Mesenchymal stem cell (in vitro differentiated cells and primary cell): ENCODE measurements at regions not wholly inside any gene's neighbourhood (a gene's known extent, or its start where the extent isn't known, plus 50 kb on each side); places are given as distances from the start of the nearest gene placed in this dataset.
A peak's percentile ranks its signal among the peaks of the same experiment; 100 is the strongest.

Experiments used
- DNase-seq: peaks from one replicate; pipeline ENCODE4 v3.0.0-alpha.2; 2013
- H2AFZ ChIP-seq: one replicate; pipeline ENCODE4 v1.6.1; 2013; ENCODE audit warnings: low read depth, mild to moderate bottlenecking, control low read depth, inconsistent platforms, low read length, moderate library complexity
- H2AK5ac ChIP-seq: 2 replicates; pipeline ENCODE4 v1.6.1; 2013; ENCODE audit warnings: low read length, moderate library complexity, mild to moderate bottlenecking, inconsistent platforms; ENCODE audit not compliant: severe bottlenecking
- H2BK120ac ChIP-seq: one replicate; pipeline ENCODE4 v1.6.1; 2013; ENCODE audit warnings: low read depth, mild to moderate bottlenecking, inconsistent platforms, low read length, moderate library complexity
- H2BK12ac ChIP-seq, 2 experiments: one replicate each; pipeline ENCODE4 v1.6.1; 2013; ENCODE audit warnings: inconsistent platforms in 2 of 2, low read length in 2 of 2, mild to moderate bottlenecking in 2 of 2, moderate library complexity in 2 of 2, control low read depth in 1 of 2
- H2BK15ac ChIP-seq: one replicate; pipeline ENCODE4 v1.6.1; 2013; ENCODE audit warnings: mild to moderate bottlenecking, low read depth, inconsistent platforms; ENCODE audit not compliant: poor library complexity, severe bottlenecking
- H2BK5ac ChIP-seq: 2 replicates; pipeline ENCODE4 v1.6.1; 2013; ENCODE audit warnings: low read depth, mild to moderate bottlenecking, low read length, control low read depth, inconsistent platforms; ENCODE audit not compliant: poor library complexity, severe bottlenecking
- H3K14ac ChIP-seq, 2 experiments: one replicate each; pipeline ENCODE4 v1.6.1; 2013; ENCODE audit warnings: inconsistent platforms in 2 of 2, low read length in 2 of 2, control low read depth in 1 of 2, mild to moderate bottlenecking in 1 of 2, moderate library complexity in 1 of 2
- H3K18ac ChIP-seq, 2 experiments: one replicate each; pipeline ENCODE4 v1.6.1; 2013; ENCODE audit warnings: inconsistent platforms in 2 of 2, low read length in 2 of 2, control low read depth in 1 of 2, low read depth in 1 of 2, mild to moderate bottlenecking in 1 of 2
- H3K23ac ChIP-seq, 2 experiments: one replicate each; pipeline ENCODE4 v1.6.1; 2013; ENCODE audit warnings: inconsistent platforms in 2 of 2, low read length in 2 of 2, mild to moderate bottlenecking in 2 of 2, moderate library complexity in 2 of 2, control low read depth in 1 of 2
- H3K27ac ChIP-seq: 2 replicates; pipeline ENCODE4 v1.5.1; 2013; ENCODE audit warnings: mild to moderate bottlenecking, moderate library complexity, low read length, control low read depth, inconsistent platforms; ENCODE audit not compliant: poor library complexity, severe bottlenecking
- H3K27me3 ChIP-seq, 2 experiments: 2 replicates each; pipeline versions ENCODE4 v1.6.1 to v1.7.0; 2013; ENCODE audit warnings: low read length in 2 of 2, mild to moderate bottlenecking in 2 of 2, moderate library complexity in 2 of 2, control low read depth in 1 of 2, inconsistent platforms in 1 of 2; ENCODE audit not compliant: control insufficient read depth in 1 of 2, insufficient read depth in 1 of 2
- H3K36me3 ChIP-seq, 2 experiments: 2 replicates each; pipeline versions ENCODE4 v1.6.1 to v1.7.0; 2013; ENCODE audit warnings: low read length in 2 of 2, control low read depth in 1 of 2, inconsistent platforms in 1 of 2, low read depth in 1 of 2, mild to moderate bottlenecking in 1 of 2; ENCODE audit not compliant: insufficient read depth in 2 of 2, control insufficient read depth in 1 of 2
- H3K4ac ChIP-seq, 2 experiments: one replicate each; pipeline ENCODE4 v1.6.1; 2013; ENCODE audit warnings: inconsistent platforms in 2 of 2, low read length in 2 of 2, mild to moderate bottlenecking in 2 of 2, moderate library complexity in 2 of 2, control low read depth in 1 of 2, low read depth in 1 of 2
- H3K4me1 ChIP-seq: 2 replicates; pipeline ENCODE4 v1.6.1; 2013; ENCODE audit warnings: low read depth, low read length, control low read depth; ENCODE audit not compliant: control insufficient read depth, insufficient read depth
- H3K4me2 ChIP-seq: 2 replicates; pipeline ENCODE4 v1.6.1; 2013; ENCODE audit warnings: low read length, mild to moderate bottlenecking, inconsistent platforms; ENCODE audit not compliant: poor library complexity, severe bottlenecking
- H3K4me3 ChIP-seq, 2 experiments: 2 replicates each; pipeline versions ENCODE4 v1.5.1 to v1.7.0; 2013; ENCODE audit warnings: low read length in 2 of 2, mild to moderate bottlenecking in 2 of 2, control low read depth in 1 of 2, low read depth in 1 of 2; ENCODE audit not compliant: insufficient read depth in 1 of 2
- H3K79me1 ChIP-seq: replicated peaks from 2 replicates; pipeline ENCODE4 v1.6.1; 2013; ENCODE audit warnings: mild to moderate bottlenecking, control low read depth, low read length, inconsistent platforms; ENCODE audit not compliant: poor library complexity, severe bottlenecking
- H3K9ac ChIP-seq: 2 replicates; pipeline ENCODE4 v1.7.0; 2013; ENCODE audit warnings: mild to moderate bottlenecking, low read length, moderate library complexity
- H3K9me3 ChIP-seq: 2 replicates; pipeline ENCODE4 v1.7.0; 2013; ENCODE audit warnings: mild to moderate bottlenecking, low read length; ENCODE audit not compliant: control insufficient read depth
- H4K8ac ChIP-seq: one replicate; pipeline ENCODE4 v1.6.1; 2013; ENCODE audit warnings: inconsistent platforms, mild to moderate bottlenecking, low read length, moderate library complexity
- H4K91ac ChIP-seq: one replicate; pipeline ENCODE4 v1.6.1; 2013; ENCODE audit warnings: mild to moderate bottlenecking, low read length, inconsistent platforms
- WGBS: methylation state at CpG from one replicate; pipeline ENCODE4 v1.1.7; 2013; ENCODE audit warnings: mixed read lengths; 5-methylcytosine and 5-hydroxymethylcytosine counted together

GRCh38 chr3:40801284-40801741 is 276.6 kb downstream of the ZNF621 start:
- no peak overlapping the region for H3K4ac ChIP-seq
- no peak overlapping the region for H3K14ac ChIP-seq
- H2AFZ ChIP-seq = no peak overlapping the region
- peak overlapping the region; percentile 84 for H2BK5ac ChIP-seq
- H2BK15ac ChIP-seq = no peak overlapping the region
- WGBS = 62% methylated on average over 2 of the region's 4 CpGs
- peak overlapping the region; percentile 52 for H3K4me2 ChIP-seq
- H2BK12ac ChIP-seq = peak overlapping the region in 1 of 2 experiments; percentile 51
- peak overlapping the region in 1 of 2 experiments; percentile 4 for H3K18ac ChIP-seq
- no peaks in the 10 kb centered on the region for H3K79me1 ChIP-seq
- H3K27me3 ChIP-seq = no peaks in the 10 kb centered on the region
- H3K23ac ChIP-seq = no peak overlapping the region
- peaks cover 11% of the 10 kb centered on the region for H3K4me1 ChIP-seq
- H3K4me3 ChIP-seq = no peak overlapping the region
- H2BK120ac ChIP-seq = no peak overlapping the region
- peak overlapping the region; percentile 85 for H2AK5ac ChIP-seq
- H3K9me3 ChIP-seq = no peaks in the 10 kb centered on the region
- H3K36me3 ChIP-seq = no peaks in the 10 kb centered on the region
- no peak overlapping the region for H4K8ac ChIP-seq
- peak; percentile 45 for DNase-seq
- H3K27ac ChIP-seq = peak overlapping the region; percentile 81
- peak overlapping the region; percentile 18 for H4K91ac ChIP-seq
- H3K9ac ChIP-seq = no peak overlapping the region

GRCh38 chr3:40803311-40803710 is 278.6 kb downstream of the ZNF621 start:
- H3K18ac ChIP-seq = no peak overlapping the region
- no peak overlapping the region for H2BK5ac ChIP-seq
- H3K36me3 ChIP-seq = no peaks in the 10 kb centered on the region
- H2BK120ac ChIP-seq = no peak overlapping the region
- no peak overlapping the region for H3K23ac ChIP-seq
- no peak overlapping the region for H3K4ac ChIP-seq
- H3K79me1 ChIP-seq = no peaks in the 10 kb centered on the region
- DNase-seq = no peak
- H2BK15ac ChIP-seq = no peak overlapping the region
- no peak overlapping the region for H2AK5ac ChIP-seq
- no peak overlapping the region for H3K4me2 ChIP-seq
- H3K14ac ChIP-seq = no peak overlapping the region
- H3K4me1 ChIP-seq = peaks cover 9% of the 10 kb centered on the region
- no peaks in the 10 kb centered on the region for H3K27me3 ChIP-seq
- H3K27ac ChIP-seq = no peak overlapping the region
- no peak overlapping the region for H2BK12ac ChIP-seq
- WGBS = 91% methylated on average over 2 of the region's 2 CpGs
- H3K9me3 ChIP-seq = no peaks in the 10 kb centered on the region
- H3K4me3 ChIP-seq = no peak overlapping the region
- no peak overlapping the region for H4K91ac ChIP-seq
- H4K8ac ChIP-seq = no peak overlapping the region
- no peak overlapping the region for H3K9ac ChIP-seq
- no peak overlapping the region for H2AFZ ChIP-seq

DNA sequence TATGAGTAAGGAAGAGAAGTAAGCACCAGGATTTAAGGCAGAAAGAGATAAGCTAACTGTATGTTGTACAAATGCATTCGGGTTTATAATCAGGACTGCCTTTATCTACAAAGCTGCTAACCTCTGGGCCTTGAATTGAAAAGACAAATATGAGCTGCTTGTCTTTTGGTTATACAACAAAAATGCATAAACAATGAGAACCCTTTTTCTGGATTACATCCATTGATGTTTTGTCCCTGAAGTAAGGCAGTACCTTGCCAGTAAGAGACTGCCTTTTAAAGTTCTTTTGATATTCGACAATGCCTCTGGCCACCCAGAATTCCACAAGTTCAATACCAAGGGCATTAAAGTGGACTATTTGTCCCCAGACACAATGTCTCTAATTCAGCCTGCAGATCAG is 280.7 kb downstream of the ZNF621 start:
- no peak for DNase-seq
- H3K23ac ChIP-seq = no peak overlapping the region
- H3K27ac ChIP-seq = no peak overlapping the region
- 89% methylated on average over 1 of the region's 2 CpGs for WGBS
- no peak overlapping the region for H2AFZ ChIP-seq
- H3K36me3 ChIP-seq = no peaks in the 10 kb centered on the region
- H3K18ac ChIP-seq = no peak overlapping the region
- H3K4ac ChIP-seq = no peak overlapping the region
- no peak overlapping the region for H3K4me2 ChIP-seq
- no peak overlapping the region for H4K8ac ChIP-seq
- no peak overlapping the region for H2BK5ac ChIP-seq
- H2BK120ac ChIP-seq = no peak overlapping the region
- no peak overlapping the region for H3K9ac ChIP-seq
- no peak overlapping the region for H3K14ac ChIP-seq
- H3K4me1 ChIP-seq = peaks cover 3% of the 10 kb centered on the region
- no peak overlapping the region for H2BK12ac ChIP-seq
- no peak overlapping the region for H2BK15ac ChIP-seq
- H3K9me3 ChIP-seq = peaks cover 12% of the 10 kb centered on the region
- H3K4me3 ChIP-seq = no peak overlapping the region
- no peaks in the 10 kb centered on the region for H3K79me1 ChIP-seq
- H3K27me3 ChIP-seq = no peaks in the 10 kb centered on the region
- no peak overlapping the region for H4K91ac ChIP-seq
- no peak overlapping the region for H2AK5ac ChIP-seq

- Histone ChIP-seq H4K8ac (no peak overlapping the region), H2BK5ac (no peak overlapping the region), H2BK120ac (no peak overlapping the region), H3K4me1 (no peaks in the 10 kb centered on the region), H3K4ac (no peak overlapping the region), H3K18ac (no peak overlapping the region), H2AFZ (no peak overlapping the region), H3K36me3 (no peaks in the 10 kb centered on the region), H3K27me3 (no peaks in the 10 kb centered on the region), H3K4me3 (no peak overlapping the region), H3K79me1 (no peaks in the 10 kb centered on the region), H2AK5ac (no peak overlapping the region), H3K23ac (no peak overlapping the region), H3K9ac (no peak overlapping the region), H4K91ac (no peak overlapping the region), H3K14ac (no peak overlapping the region), H2BK12ac (no peak overlapping the region), H2BK15ac (no peak overlapping the region), H3K27ac (no peak overlapping the region), H3K4me2 (no peak overlapping the region), H3K9me3 (peaks cover 33% of the 10 kb centered on the region)
- DNase-seq = no peak
Measured at GRCh38 chr3:40810813-40811212, 286.1 kb downstream of the ZNF621 start.
